ENCODE measurements at regions not wholly inside any gene's neighbourhood (a gene's known extent, or its start where the extent isn't known, plus 50 kb on each side); places are given as distances from the start of the nearest gene placed in this dataset.

GRCh38 chr9:38198140-38198539 lies 129.1 kb upstream of the SHB start:
- TF ChIP-seq SUZ12 (IDR thresholded peaks at IDR 0.05; ENCODE audit: extremely low read depth, insufficient read depth, insufficient read length) (no peak), YY1 (IDR thresholded peaks at IDR 0.05; ENCODE audit: insufficient read depth, insufficient read length) (no peak)
